PC-9 (cell line): ENCODE measurements at regions not wholly inside any gene's neighbourhood (a gene's known extent, or its start where the extent isn't known, plus 50 kb on each side); places are given as distances from the start of the nearest gene placed in this dataset.

Experiments used
- BruUV-seq: library from RNA; stranded (reverse); fragments of 400-500 nt; replicated peaks from 2 replicates; lab custom pipeline; 2021; lab: Mats Ljungman, UMichigan
- CTCF ChIA-PET: fragments of 300-600 bp; sonication (Branson Sonifier 250); formaldehyde crosslinking; loops from one replicate; lab custom pipeline; 2022; ENCODE audit warnings: antibody characterized with exemption; lab: Charles Lee
- POLR2A ChIA-PET: fragments of 300-600 bp; sonication (Branson Sonifier 250); formaldehyde crosslinking; loops from one replicate; lab custom pipeline; 2022; ENCODE audit warnings: antibody characterized with exemption; ENCODE audit not compliant: unreplicated experiment; lab: Charles Lee
- DNase-seq, 2 experiments: peaks; one replicate each; pipeline versions ENCODE4 v3.0.0 to v3.0.0-alpha.2; 2015 to 2022; ENCODE audit warnings: mixed read lengths in 1 of 2
- H2AFZ ChIP-seq: fragments of 200-600 bp; sonication (generic); 2 replicates; pipeline ENCODE4 v1.8.1; 2017; ENCODE audit warnings: antibody characterized with exemption
- H3F3A ChIP-seq: fragments of 200-600 bp; sonication (generic); 2 replicates; pipeline ENCODE4 v1.8.1; 2017; ENCODE audit warnings: antibody characterized with exemption, mild to moderate bottlenecking, low read depth; ENCODE audit not compliant: insufficient read depth
- H3K27ac ChIP-seq: fragments of 200-600 bp; sonication (generic); 2 replicates; pipeline ENCODE4 v1.6.1; 2016; ENCODE audit warnings: mixed run types
- H3K27me3 ChIP-seq: fragments of 200-600 bp; sonication (generic); 2 replicates; pipeline ENCODE4 v1.6.1; 2016; ENCODE audit warnings: low read depth, mixed run types; ENCODE audit not compliant: insufficient read depth
- H3K36me3 ChIP-seq: fragments of 200-600 bp; sonication (generic); 2 replicates; pipeline ENCODE4 v1.6.1; 2016; ENCODE audit warnings: low read depth, mixed run types
- H3K4me1 ChIP-seq: fragments of 200-600 bp; sonication (generic); replicated peaks from 2 replicates; pipeline ENCODE4 v1.6.1; 2016; ENCODE audit warnings: mixed run types; ENCODE audit not compliant: insufficient read depth
- H3K4me2 ChIP-seq: fragments of 200-600 bp; sonication (generic); 2 replicates; pipeline ENCODE4 v1.6.1; 2017; ENCODE audit warnings: mixed run types
- H3K4me3 ChIP-seq: fragments of 200-600 bp; sonication (generic); 2 replicates; pipeline ENCODE4 v1.6.1; 2016; ENCODE audit warnings: mixed run types
- H3K79me2 ChIP-seq: fragments of 200-600 bp; sonication (generic); 2 replicates; pipeline ENCODE4 v1.6.1; 2017; ENCODE audit warnings: low read depth, mixed run types
- H3K9me2 ChIP-seq: fragments of 200-600 bp; sonication (generic); 2 replicates; pipeline ENCODE4 v1.8.1; 2017; ENCODE audit warnings: mild to moderate bottlenecking; ENCODE audit not compliant: insufficient read depth
- H3K9me3 ChIP-seq: fragments of 200-600 bp; sonication (generic); 2 replicates; pipeline ENCODE4 v1.8.1; 2016; ENCODE audit warnings: low read depth; ENCODE audit not compliant: insufficient read depth
- H4K20me1 ChIP-seq: fragments of 200-600 bp; sonication (generic); 2 replicates; pipeline ENCODE4 v1.8.1; 2017; ENCODE audit not compliant: insufficient read depth
- CTCF ChIP-seq: fragments of 200-600 bp; sonication (generic); conservative IDR thresholded peaks from 2 replicates; pipeline ENCODE4 v1.6.1; 2017; ENCODE audit warnings: mixed run types, antibody characterized with exemption, mild to moderate bottlenecking, moderate library complexity
- EZH2 ChIP-seq: fragments of 200-600 bp; sonication (generic); IDR thresholded peaks from 2 replicates; pipeline ENCODE4 v1.8.0; 2017; ENCODE audit warnings: antibody characterized with exemption, low read depth
- intact Hi-C: fragments of 100-400 bp; cut with micrococcal nuclease; formaldehyde crosslinking; loops from one replicate; pipeline ENCODE4 v1.10.0; 2022; ENCODE audit not compliant: unreplicated experiment

DNA sequence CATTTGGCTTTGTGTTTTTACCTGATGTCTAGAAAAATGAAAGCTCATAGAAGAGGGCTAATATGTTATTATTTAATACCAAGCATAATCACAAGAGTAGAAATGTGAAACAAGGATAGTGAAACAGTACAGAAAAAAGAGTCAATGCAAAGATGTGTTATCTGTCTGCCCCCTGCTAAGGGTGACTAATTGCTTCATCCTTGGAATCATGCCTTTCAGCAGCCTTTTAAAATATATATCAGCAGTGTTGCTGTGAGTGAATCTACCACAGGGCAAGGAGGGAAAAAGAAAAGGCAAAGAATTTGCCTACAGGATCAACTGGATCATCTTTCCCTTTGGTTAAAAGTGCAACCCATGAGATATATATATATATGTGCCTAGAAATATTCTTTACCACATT lies 867.2 kb upstream of the RAG2 start:
- Histone ChIP-seq H3K4me3 (no peak overlapping the region), H3K4me1 (no peaks in the 10 kb centered on the region), H3K9me3 (no peaks in the 10 kb centered on the region), H3K27ac (no peak overlapping the region), H3K79me2 (no peaks in the 10 kb centered on the region), H3K9me2 (no peaks in the 10 kb centered on the region), H3K27me3 (no peaks in the 10 kb centered on the region), H3F3A (no peaks in the 10 kb centered on the region), H3K4me2 (no peak overlapping the region), H3K36me3 (no peaks in the 10 kb centered on the region), H2AFZ (no peak overlapping the region), H4K20me1 (no peaks in the 10 kb centered on the region)
- DNase-seq: no peak
- intact Hi-C loops: no loop called here
- BruUV-seq: no TSS peak
- no peak for TF ChIP-seq CTCF
- ChIA-PET POLR2A (no interaction called here), CTCF (no interaction called here)

DNA sequence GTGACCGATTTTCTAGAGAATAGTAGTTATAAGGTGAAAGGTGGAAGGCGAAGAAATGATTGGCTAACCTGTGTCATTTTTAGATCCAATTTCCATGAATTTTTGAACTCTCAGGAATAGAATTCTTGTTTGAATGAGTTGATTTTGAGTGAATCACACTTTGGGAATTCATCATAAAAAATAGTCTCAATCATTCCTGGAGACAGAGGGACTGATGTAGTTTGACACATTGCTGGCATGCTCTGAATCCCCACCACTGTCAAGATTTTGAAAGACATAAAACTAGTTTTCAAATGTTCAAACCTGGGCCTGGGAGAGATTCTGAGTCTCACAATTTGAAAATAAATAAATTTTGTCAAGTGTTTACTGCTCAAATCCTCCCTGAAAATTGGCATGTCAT lies 861.4 kb upstream of the RAG2 start:
- POLR2A ChIA-PET: no interaction called here

GRCh38 chr11:37456746-37457145 lies 858.7 kb upstream of the RAG2 start:
- CTCF ChIA-PET: no interaction called here
- H3K9me3 ChIP-seq: no peaks in the 10 kb centered on the region
- 0 out of 2 replicates have a peak, but pooled peaks cover 4% of the 10 kb centered on the region for H3K9me2 ChIP-seq
- H3K4me3 ChIP-seq: no peak overlapping the region
- H4K20me1 ChIP-seq: no peaks in the 10 kb centered on the region
- no peaks in the 10 kb centered on the region for H3K36me3 ChIP-seq
- POLR2A ChIA-PET: no interaction called here
- H3K4me2 ChIP-seq: no peak overlapping the region
- no TSS peak for BruUV-seq
- intact Hi-C loops: no loop called here
- no peak for TF ChIP-seq CTCF
- no peak for TF ChIP-seq EZH2
- H3K79me2 ChIP-seq: no peaks in the 10 kb centered on the region
- no peaks in the 10 kb centered on the region for H3K4me1 ChIP-seq
- no peak for DNase-seq
- H3K27me3 ChIP-seq: no peaks in the 10 kb centered on the region
- H2AFZ ChIP-seq: no peak overlapping the region
- no peaks in the 10 kb centered on the region for H3F3A ChIP-seq
- no peak overlapping the region for H3K27ac ChIP-seq

More for the DNA sequence above, 861.4 kb upstream of the RAG2 start:
- H3K4me3 ChIP-seq: no peak overlapping the region
- H3K4me2 ChIP-seq: no peak overlapping the region
- no TSS peak for BruUV-seq
- H3K9me3 ChIP-seq: no peaks in the 10 kb centered on the region
- TF ChIP-seq EZH2: no peak
- no peak for TF ChIP-seq CTCF
- no peaks in the 10 kb centered on the region for H3K4me1 ChIP-seq
- H3K79me2 ChIP-seq: no peaks in the 10 kb centered on the region
- no peak overlapping the region for H2AFZ ChIP-seq
- CTCF ChIA-PET: no interaction called here
- H3K36me3 ChIP-seq: no peaks in the 10 kb centered on the region
- no peak for DNase-seq
- no peaks in the 10 kb centered on the region for H4K20me1 ChIP-seq
- no peaks in the 10 kb centered on the region for H3F3A ChIP-seq
- intact Hi-C loops: no loop called here
- H3K27me3 ChIP-seq: no peaks in the 10 kb centered on the region
- H3K9me2 ChIP-seq: no peaks in the 10 kb centered on the region
- H3K27ac ChIP-seq: no peak overlapping the region
